ENCODE measurements at regions not wholly inside any gene's neighbourhood (a gene's known extent, or its start where the extent isn't known, plus 50 kb on each side); places are given as distances from the start of the nearest gene placed in this dataset.

DNA sequence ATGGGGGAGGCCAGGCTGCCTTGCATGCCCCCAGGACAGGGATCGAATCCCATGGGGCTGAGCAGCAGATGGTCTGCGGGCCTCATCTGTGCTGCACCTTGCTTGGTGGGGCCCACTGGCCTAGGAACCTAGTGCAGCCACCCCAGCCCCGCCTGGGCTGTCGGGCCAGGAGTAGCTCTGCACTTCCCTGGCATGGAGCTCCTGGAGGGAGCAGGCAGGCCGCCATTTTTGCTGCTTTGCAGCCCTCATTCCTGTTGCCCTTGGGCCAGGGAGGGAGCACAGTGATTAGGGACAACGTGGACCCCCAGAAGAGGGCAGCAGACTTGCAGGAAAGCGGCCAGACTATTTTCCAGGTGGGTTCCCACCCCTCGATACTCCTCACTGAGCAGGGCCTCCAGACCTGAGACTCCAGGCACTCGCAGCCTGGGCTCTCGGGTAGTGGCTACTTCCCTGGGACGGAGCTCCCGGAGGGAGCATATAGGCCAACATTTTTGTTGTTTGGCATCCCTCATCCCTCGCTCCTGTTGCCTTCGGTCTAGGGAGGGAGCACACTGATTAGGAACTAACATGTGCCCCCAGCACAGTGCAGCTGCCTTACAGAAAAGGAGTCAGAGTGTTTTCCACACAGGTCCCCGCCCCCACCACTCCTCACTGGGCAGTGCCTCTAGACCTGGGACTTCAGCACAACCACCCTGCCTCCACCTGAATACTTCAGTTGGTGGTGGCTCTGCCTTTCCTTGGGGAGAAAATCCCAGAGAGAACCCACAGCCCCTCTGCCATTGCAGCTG lies 99.5 kb downstream of the MAIP1 start:
- peak; percentile 8 for DNase-seq (ENCODE audit: low read depth)

DNA sequence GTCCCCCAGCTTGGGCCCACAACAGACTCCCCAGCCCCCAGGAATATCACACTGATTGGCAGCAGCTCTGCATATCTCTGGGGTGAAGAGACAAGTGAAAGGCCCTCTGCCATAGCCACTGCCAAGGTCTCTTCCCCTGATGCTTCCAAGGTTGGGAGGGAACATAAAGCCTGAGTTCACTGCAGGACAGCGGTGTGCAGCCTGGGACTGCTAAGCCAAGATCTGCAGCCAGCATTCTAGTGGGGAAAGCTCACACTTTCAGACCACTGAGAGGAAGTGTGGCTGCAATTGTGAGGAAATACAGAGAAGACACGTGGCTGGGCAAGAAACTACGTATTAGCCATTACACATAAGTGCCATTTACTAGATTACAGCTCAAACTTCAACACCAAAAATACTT lies 100.7 kb downstream of the MAIP1 start:
- no peak for DNase-seq (ENCODE audit: low read depth)

DNA sequence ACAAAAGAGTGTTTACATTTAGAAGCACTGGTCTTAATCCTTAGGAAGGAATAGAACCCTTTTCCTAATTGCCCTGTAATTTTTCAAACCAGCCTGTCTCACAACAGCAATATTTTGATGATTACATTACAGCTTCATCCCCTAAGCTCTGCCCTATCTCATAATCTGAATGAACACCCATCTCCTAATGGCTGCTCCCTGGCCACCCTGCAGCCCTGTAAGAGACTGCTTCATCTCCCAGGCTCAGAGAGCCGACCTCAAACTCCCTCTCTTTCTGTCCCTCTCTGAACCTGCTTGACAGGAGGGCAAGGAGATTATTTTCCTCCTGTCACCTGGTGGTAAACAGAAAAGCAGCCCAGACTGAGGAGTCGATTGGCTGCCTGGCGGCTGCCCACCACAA lies 107.8 kb downstream of the MAIP1 start:
- no peak for DNase-seq (ENCODE audit: low read depth)

DNA sequence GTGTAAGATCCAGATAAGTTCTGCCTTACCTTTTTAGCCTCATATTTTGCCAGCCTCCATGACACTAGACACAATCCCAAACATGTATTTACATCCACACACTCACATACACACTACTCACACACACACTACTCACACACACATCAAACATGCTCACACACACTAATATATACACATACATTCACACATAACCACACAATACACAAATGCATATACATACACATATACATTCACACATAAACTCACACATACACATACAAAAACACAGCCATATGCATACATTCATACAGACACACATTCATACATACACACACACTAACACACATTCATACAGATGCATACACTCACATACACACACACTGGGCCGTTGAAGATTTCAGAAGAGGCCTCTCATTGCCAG lies 109.5 kb downstream of the MAIP1 start:
- DNase-seq (ENCODE audit: low read depth) = no peak

DNA sequence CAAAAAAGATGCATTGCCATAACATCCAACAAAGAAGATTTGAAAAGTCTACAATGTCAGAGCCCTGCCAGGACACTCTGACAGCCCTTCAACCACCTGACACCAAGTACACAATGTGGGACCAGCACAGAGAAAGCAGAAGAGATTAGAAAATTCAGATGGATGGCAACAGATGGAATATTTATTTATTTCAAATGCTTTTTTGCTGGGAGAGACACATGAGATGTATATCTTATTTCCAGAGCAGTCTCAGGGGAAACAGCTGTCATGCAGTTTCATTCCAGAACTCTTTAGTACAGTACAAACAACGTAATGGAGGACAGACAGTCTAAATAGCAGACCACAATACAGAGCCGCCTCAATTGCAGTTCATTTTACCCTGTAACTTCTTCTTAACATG lies 110.1 kb downstream of the MAIP1 start:
- no peak for DNase-seq (ENCODE audit: low read depth)

DNA sequence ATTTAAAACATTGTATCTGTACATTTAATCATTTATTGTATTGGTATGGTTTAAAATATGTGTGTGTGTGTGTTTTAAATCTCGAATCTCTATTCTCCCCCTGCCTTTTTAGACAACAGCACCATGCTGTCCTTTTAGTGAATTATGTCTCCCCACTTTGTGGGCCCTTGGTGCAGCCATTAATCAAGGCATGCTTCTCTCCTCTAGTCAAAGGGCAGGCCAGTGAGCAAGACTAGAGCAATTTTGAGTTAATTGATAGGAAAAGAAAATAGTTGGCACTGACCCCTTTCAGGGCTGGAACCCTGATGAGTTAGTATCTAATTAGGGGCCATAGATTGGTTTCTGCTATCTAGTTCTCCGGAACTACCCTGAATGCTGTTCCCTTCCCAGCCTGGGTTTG lies 111.0 kb downstream of the MAIP1 start:
- no peak for DNase-seq (ENCODE audit: low read depth)

DNA sequence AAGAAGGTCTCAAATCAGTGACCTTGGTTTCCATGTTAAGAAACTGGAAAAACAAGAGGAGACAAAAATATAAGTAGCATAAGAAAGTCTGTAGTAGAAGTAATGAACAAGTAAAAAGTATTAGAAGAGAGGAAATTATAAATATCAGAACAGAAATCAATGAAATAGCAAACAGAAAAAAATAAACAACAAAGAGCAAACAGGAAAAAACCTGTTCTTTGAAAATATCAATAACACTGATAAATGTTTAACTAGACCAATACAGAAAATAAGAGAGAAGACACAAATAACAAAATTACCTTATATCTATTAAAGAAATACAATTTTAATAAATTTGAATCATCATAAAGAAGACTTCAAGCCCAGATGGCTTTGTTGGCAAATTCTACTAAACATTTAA lies 113.3 kb downstream of the MAIP1 start:
- DNase-seq (ENCODE audit: low read depth) = no peak

DNA sequence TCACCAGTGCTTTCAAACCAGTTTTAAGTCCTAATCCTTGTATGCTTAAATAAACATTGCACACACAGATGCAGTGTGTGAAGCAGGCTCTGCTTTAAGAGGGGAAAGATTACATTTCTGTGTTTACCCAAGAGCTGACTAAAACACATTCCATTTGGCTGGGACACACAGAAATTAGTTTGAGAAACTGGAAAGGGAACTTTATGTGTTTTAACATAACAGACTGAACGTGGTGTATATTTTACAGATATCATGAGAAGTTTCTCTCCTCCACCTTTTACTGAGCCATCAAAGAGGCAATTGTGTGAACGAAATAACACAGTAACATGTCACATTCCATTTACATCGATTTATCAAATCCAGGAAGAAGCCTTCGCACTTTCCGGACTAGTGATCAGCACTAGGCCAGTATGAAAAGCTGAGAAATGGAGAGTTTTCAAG lies 121.8 kb downstream of the MAIP1 start:
- peak; percentile 73 for DNase-seq (ENCODE audit: low read depth)

DNA sequence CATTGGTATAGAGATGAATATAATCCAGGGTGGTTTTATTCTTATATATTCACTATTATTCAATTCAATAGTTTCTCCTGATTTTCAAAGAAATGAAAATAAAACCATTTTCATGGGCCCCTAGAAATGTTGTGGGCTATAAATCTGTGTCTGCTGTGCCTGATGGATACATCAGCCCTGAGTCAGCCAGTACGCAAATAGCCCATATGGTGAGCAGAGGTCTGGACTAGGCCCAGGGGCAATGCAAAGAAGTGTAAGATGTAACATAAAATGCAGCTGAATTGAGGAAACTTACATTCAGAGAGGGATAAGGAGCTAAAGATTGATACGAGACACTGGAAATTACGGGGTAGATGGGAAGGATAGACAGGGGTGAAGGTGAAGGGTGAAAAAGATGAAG lies 122.5 kb downstream of the MAIP1 start:
- peak; percentile 78 for DNase-seq (ENCODE audit: low read depth)

DNA sequence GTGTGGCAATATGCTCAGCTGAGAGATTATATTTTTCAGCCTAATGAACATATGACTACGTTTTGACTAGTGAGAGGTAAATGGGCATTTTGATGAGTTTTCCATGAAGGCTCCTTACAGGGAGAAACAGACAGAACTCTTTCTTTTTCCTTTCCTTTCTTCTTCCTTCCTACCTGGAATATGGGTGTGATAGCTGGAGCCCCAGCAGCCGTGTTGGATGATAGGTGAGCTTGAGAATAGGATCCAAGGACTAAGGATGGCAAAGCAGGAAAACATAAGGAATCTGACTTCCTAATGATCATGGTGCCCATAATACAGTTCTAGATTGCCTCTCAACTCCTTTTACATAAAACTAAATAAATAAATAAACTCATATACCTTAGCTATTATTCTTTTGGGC lies 124.0 kb downstream of the MAIP1 start:
- DNase-seq (ENCODE audit: low read depth) = no peak

DNA sequence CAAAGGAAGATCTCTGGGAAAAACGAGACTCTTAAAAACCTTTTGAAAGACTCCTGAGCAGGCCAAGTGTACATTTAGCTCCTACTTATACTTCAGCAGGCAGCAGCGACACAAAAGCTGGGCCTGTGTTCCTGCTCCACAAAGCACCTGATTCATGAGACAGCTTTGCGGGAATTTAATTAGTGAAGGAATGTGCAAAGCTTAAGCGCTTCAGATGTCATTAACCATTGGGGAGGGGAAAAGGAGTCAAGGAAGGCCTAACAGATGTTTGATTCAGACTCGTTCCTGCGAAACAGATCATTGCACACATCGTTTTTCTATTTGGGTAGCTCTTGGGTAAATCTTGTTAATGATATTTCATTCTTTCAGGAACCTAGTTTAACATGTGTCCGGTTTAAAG lies 125.9 kb downstream of the MAIP1 start:
- no peak for DNase-seq (ENCODE audit: low read depth)

DNA sequence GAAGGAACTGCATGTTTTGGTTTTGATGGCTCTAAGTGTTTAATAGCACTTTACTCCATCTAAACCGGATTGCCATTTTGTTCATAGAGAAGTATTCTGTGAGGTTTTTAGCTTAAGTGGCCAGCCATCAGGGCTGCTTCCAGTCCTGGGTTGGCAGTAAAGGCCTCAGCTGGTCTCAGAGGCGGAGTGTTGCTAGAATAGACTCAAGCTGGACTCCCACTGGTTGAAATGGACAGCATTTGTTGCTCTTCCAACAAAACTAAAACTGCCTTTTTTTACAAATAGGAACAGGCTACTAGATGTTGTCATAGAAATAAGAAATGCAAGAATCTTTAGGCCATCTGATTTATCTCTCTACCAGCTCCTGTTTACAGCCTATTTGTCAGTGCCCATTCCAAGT lies 126.4 kb downstream of the MAIP1 start:
- no peak for DNase-seq (ENCODE audit: low read depth)

DNA sequence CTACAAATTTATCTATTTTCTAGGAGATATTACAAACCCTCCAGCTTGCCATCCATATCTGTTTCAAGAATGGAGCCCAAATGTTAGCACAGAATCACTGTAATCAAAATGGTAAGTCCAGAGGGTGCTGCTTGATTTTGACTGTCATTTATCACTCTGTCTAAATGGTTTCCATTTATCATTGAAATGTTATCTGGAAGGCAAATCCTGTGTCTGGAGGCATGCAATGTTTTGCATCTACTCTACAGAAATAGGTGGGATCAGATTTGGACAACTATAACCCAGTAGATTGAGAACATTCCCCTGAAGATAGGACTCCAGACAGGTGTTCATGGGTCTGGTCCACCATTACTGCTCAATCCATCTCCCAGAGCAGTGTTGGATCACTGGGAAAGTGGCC lies 128.7 kb downstream of the MAIP1 start:
- no peak for DNase-seq (ENCODE audit: low read depth)

DNA sequence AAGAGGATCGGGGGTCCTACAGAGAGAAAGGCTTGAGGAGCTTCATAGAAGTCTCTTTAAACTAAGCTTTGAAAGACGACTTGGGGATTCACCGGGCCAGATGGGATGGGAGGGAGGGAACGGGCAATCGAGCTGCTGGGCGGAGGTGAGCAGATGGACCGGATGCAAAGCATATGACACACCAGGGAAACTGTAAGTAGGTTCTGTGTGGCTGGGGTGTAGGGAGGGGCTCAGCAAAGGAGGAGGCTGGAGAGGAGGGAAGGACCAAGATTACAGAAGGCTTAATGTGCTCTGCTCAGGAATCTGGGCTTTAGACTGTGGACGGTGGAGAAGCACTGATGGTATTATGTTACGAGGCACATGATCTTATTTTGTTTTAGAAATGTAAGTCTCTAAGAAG lies 131.5 kb downstream of the MAIP1 start:
- peak; percentile 47 for DNase-seq (ENCODE audit: low read depth)

DNA sequence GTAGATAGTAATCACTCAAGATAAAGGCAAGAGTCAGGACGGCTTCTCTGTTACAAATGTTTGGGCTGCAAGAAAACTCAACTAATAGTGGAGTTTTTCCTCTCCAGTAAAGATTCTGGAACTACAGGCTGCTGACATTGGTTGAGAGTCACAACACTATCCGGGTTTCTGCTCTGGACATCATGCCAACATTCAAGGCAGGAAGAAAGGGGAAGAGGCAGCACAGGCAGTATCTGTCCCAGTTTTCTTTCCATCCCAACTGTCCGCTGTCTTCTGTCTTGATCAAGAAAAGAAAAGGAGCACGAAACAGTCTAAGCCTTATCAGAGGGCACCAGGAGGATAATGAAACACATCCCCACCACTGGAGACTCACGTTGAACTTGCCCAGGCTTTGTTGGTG lies 132.1 kb downstream of the MAIP1 start:
- no peak for DNase-seq (ENCODE audit: low read depth)

DNA sequence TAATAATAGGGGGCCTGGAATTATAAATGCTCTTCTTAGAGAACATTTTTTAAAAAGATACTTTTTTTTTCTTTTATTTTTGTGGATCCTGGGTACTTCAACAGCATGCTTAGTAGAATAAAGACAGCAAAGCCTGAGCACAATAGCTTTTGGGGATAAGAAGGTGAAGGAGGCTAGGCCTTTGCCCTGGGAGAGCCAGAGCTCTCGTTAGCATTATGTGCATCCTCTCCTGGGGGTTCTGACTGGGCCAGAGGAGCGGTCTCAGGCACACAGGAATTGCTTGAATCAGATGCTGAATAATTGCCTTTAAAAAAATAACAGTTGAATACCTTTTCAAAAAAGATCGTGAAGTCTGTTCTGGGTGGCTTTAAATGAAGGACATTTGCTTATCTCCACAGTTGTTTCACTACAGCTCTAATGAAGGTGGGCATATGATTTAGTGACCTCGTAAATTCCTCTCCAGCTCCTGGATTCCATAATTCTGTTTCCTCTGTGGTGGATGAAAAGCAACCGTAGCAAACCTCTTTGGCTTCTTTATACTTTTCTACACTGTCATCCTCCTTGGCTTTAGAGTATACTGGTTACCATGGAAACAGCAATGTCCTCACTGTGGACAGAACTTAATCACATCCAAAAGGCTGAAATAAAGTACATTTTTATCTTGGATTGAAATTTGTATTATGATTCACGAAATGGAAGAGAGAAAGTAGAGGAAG lies 133.8 kb downstream of the MAIP1 start:
- no peak for DNase-seq (ENCODE audit: low read depth)

DNA sequence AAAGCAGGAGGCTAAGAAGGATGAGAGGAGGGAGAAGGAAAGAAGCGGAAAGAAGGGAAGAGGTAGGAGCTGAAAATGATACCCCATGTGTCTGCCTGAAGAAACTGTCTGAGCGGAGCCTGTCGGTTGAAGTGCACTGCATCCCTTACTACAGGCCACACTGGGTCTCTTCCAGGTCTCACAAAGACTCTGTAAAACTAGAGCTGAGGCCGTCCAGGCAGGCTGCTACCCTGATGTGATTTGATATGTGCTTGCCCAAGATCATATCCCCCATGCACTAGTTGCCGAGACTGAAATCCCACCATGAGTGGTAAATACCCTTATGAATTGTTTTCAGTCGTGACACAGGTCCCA lies 134.4 kb downstream of the MAIP1 start:
- no peak for DNase-seq (ENCODE audit: low read depth)

DNA sequence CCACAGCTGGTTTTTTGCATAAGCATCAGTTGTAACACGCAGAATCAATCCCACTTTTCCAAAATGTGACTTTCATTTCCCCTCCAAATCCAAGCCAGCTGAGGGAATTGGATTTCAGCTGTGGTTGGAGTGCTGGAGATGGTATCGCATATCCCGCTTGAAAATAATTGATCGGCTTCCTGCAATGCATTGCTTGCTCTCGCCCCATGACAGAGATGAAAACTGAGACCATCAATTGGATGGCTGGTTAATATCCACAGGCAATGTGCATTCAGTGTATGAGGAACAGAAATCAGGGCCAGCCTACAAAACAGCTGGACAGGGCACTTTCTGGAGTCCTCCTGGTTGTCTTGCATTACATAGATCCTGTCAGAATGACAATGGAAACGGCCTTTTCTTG lies 135.3 kb downstream of the MAIP1 start:
- DNase-seq (ENCODE audit: low read depth) = no peak

DNA sequence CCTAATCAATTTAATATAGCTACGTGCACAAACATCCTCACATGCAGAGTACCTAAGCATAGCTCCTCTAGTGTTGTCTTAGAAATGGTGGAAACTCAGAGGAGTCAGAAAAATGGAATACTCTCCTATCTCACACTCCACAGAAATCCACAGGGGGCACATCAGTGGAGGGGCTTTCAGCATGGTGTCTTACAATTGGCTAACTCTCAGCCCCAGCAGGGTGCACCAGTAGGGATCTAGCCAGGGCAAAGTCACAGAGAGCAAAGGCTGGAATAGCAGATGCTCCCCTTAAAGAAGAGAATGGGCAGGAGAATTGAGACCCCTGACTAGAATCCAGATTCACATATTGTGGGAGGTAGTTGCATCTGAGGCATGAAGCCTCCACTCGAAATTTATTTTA lies 135.7 kb downstream of the MAIP1 start:
- no peak for DNase-seq (ENCODE audit: low read depth)

DNA sequence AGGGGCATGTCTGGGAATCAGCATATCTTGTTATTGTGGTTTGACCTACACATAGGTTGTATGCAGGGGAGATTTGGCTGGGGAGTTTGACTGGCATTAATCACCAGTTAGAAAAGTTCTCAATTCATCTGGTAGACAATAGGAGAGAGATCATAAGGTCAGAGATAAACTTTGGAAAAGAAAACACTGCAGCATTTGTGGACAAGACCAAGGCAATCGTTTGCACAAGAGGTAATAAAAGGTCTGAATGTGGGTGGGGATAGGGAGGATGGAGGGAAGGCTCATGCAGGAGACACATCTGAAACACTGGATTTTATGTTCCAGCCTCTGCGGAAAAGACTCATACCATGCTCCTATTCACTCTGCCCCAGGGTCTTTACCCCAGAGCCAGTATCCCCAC lies 136.9 kb downstream of the MAIP1 start:
- DNase-seq (ENCODE audit: low read depth) = no peak

DNA sequence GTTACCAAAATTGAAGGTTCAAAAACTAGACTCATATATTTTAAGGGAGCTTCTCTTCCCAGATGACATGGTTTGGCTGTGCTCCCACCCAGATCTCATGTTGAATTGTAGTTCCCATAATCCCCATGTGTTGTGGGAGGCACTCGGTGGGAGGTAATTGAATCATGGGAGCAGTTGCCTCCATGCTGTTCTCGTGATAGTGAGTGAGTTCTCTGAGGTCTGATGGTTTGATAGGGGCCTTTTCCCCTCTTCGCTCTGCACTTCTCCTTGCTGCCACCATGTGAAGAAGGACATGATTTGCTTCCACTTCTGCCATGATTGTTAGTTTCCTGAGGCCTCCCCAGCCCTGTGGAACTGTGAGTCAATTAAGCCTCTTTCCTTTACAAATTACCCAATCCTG lies 140.1 kb downstream of the MAIP1 start:
- no peak for DNase-seq (ENCODE audit: low read depth)

DNA sequence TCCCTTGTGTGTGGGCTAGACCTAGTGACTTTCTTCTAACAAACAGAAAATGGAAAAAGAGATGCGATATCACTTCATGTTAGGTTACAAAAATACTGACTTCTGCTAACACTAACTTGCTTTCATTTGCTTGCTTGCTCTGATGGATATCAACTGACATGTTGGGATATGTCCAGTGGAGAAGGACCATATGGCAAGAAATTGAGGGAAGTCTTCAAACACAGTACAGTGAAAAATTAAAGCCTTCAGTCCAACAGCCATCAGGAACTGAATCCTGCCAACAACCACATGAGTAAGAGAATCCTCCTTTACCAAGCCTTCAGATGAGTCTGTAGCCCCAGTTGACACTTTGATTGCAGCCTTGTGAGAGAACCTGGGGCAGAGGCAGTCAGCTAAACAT lies 143.9 kb downstream of the MAIP1 start:
- no peak for DNase-seq (ENCODE audit: low read depth)

DNA sequence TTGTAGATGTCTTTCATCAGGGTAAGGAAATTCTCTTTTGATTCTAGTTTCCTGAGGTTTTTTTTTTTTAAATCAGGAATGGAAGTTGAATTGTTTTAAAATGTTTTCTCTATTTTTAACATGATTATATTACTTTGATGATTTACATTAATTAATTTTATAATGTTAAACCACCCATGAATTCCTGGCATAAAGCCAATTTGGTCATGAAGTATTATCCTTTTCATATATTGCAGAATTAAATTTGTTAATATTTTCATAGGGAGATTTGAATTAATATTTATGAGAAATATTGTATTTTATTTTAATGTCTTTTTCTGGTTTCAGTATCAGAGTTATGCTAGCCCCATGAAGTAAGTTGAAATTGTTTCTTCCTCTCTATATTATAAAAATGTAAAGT lies 144.6 kb downstream of the MAIP1 start:
- DNase-seq (ENCODE audit: low read depth) = no peak

DNA sequence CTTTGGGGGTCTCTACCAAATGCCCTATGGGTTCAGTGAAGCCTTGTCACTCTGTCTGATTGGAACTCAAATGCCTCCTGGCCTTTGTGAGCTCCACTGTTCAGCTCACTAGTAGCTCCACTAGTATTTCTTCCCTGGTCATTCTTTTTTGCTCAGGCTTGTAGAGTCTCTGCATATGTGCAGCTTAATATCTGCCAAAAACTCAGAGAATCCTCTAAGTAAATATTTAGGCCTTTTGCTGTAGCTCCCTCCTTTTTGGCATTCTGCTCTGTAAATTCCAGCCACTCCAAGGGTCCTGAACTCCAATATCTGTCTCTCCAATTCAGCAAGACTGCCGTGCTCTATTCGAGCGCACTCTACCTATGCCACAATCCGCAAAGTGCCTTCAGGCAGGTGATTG lies 146.5 kb downstream of the MAIP1 start:
- DNase-seq (ENCODE audit: low read depth) = no peak

Data from ELR (cell line).